ENCODE measurements at regions not wholly inside any gene's neighbourhood (a gene's known extent, or its start where the extent isn't known, plus 50 kb on each side); places are given as distances from the start of the nearest gene placed in this dataset.
"Not testable (repeated sequence)": the region's sequence is repeated elsewhere in the genome, so short reads cannot be mapped to it uniquely, and the experiment has no call there.

- DNase-seq = no peak
Measured at GRCh38 chr16:62391940-62392339, 355.7 kb upstream of the CDH8 start.

- DNase-seq = no peak
Measured at GRCh38 chr16:62391134-62391533, 354.9 kb upstream of the CDH8 start.

GRCh38 chr16:62390214-62390613 is 354.0 kb upstream of the CDH8 start:
- DNase-seq = no peak

DNA sequence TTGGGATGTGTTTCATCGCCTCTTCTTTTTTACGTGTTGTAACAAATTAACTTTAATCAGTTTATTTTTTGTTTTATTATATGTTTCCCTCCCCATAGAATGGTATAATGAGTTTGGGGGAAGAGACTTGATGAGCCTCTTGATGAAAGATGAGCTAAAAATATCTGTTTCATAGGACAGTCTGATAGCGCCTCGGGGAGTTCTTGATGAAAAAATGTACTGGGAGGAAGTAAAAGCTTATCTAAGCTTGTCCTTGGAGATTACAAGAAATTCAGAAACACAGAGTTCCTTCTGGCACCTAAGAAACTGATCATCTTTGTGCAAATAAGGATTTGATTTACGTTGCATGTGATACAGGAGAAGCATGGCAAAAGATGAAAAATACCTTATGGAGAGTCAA is 350.2 kb upstream of the CDH8 start:
- no peak for DNase-seq

DNA sequence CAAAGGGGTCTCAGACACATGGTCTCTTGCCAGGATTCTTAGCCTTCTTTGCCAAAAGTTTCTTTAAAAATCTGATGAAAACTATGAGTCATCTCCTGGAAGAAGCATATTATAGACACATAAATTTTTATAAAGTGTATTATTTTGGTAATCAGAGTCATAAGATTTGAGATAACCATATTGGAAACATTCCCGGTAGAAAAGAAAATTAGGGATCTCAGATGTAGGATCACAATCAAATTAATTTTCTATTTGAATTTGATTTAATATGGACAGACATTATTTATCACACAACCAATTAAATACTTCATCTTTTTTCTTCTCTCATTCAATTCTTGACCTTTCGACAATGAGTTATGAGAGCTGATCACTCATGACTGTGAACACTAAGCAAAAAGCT is 347.7 kb upstream of the CDH8 start:
- no peak for DNase-seq

- no peak for DNase-seq
Measured at GRCh38 chr16:62370445-62370844, 334.2 kb upstream of the CDH8 start.

DNA sequence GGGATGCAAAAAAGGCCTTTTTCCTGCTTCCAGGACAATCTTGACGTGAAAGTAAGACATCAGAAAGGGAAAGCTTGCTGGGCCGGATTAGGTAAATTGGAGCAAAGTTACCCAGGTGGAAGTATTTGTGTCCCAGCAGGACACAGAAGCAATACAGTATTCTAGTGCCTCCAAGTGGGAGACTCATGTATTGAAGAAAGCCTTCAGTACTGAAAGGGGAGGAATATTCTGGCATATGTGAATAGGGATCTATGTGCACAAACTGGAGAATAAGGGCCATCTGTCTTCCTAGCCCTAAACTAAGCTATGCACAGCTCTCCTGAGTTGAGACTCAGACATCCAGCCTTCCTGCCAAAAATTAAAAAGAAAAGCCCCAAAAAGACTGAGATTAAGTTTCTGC is 327.3 kb upstream of the CDH8 start:
- DNase-seq = no peak

DNA sequence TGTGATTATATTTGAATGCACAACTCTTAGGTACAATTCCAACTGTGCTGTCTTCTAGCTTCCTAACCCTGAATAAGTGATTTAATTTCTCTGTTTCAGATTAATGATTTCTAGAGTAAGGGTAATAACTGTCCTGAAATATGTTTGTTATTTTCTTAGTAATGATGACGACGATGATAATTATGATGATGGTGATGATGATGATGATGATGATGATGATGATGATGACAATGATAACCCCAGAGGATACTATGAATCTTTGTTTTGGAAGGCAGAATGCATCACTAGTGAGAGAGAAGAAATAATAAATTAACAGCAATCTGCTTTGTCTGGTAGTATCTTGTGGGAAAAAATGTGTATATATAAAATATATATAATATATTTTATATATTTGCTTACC is 317.1 kb upstream of the CDH8 start:
- no peak for DNase-seq

GRCh38 chr16:62342216-62342615 is 306.0 kb upstream of the CDH8 start:
- no peak for DNase-seq

GRCh38 chr16:62335356-62335755 is 299.1 kb upstream of the CDH8 start:
- no peak for DNase-seq

DNA sequence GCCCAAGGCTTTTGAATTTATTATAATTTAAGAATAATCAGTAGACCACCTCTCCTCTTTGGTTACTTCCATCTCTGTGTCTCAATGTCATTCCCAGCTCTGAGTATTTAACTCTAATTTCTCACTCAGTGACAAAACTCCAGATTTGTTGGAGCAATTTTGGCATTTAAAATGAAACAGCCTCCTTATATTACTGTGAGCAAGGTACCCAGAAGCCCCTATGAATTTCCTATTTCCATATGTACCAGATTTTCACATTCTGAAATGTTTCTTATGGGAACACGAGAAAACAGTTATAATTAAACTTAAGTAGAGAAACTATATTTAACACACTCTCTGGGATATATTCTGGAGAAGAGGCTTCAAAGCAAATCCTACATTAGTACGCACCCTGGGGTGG is 285.4 kb upstream of the CDH8 start:
- no peak for DNase-seq

- no peak for DNase-seq
Measured at GRCh38 chr16:62298600-62298999, 262.4 kb upstream of the CDH8 start.

GRCh38 chr16:62294213-62294972 is 258.2 kb upstream of the CDH8 start:
- DNase-seq = no peak

GRCh38 chr16:62288990-62289629 is 252.9 kb upstream of the CDH8 start:
- DNase-seq = no peak

DNA sequence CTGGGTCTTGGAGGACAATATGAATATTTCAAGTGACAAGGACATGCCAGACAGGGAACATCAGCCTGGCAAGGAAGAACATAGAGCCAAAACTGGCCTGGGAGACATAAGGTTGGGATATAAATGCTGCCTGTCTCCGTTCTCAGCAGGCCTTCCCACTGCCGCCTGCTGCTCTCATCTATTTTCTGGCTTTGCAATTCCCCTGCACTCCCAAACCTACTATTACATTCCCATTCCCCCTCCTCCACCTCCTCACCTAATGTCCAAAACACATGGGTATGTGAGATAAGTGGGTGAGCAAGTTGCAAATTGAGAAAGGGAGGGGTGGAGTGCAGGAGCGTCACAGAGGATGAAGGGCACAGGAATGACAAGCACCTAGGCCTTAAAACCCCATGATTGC is 244.3 kb upstream of the CDH8 start:
- no peak for DNase-seq

GRCh38 chr16:62277942-62278341 is 241.7 kb upstream of the CDH8 start:
- DNase-seq = no peak

- DNase-seq = no peak
Measured at GRCh38 chr16:62276637-62277036, 240.4 kb upstream of the CDH8 start.

DNA sequence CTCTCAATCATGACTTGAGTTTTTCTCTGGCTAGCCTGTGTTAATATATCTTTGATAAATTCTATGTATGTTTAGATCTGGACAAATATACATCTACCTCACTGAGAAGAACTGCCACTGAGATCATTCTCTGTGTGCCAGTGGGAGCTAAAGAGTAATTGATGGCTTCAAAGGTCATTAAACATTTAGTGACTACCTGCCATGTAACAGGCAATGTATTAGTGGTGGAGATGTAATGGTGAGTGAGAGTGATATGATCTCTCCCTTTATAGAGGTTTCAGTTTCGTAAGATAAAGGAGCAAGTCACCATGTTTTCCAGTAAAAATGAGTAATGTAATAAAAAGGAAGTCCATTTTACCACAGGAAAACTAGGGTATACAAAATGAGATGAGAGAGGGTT is 235.8 kb upstream of the CDH8 start:
- no peak for DNase-seq

DNA sequence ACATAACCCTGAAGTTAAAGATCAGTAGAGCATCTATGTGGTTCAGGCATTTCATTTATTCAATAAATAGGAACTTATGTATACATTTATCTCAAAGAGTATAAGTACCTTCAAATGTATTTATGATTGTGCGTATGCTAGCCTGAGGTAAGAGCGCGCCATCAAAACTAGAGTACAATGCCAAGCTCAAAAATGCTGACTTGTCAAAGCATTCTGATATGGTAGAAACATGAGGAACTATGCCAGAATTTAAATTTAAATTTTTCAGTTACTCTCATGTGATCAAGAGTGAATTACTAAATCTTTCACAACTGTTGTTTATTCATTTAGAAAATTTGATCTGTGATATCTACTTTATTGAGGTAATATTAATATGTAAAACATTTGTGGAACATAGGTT is 225.5 kb upstream of the CDH8 start:
- no peak for DNase-seq

DNA sequence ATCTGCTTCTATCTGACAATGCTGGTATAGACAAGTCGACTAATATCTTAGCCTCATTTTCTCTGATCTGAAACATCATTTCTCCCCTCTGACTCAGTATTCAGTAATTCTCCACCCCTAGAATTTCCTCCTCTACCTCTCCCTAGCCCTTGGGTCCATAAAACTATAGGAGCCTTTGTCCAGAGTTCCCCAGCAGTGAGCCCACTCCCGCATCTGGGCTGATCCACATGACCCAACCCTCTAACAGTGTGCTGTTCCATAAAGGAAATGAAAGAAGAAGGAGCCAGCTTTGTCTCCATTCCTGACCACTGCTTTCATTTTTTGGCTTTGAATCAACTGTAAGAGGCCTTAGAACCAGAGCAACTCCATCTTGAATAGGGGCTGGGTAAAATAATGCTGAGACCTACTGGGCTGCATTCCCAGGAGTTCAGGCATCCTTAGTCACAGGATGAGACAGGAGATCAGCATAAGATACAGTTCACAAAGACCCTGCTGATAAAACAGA is 222.7 kb upstream of the CDH8 start:
- DNase-seq = not testable (repeated sequence)

DNA sequence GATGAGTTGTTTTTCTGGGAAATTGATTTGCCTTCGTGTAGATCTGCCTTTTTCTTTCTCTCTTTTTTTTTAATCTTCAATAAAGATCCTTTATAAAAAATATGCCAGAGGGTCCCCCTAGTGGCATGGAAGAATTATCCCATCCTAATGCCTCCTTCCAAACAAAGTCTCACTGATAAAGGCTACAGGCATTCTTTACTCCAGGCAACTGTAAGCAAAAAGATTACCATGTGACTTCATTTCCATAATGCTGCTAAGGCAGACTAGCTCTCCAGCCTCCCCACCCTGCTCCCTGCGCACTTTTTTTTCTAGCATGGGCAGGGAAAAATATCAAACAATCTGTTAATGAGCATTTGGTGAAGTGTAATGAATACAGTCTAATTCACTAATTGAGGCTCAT is 220.2 kb upstream of the CDH8 start:
- DNase-seq = no peak

DNA sequence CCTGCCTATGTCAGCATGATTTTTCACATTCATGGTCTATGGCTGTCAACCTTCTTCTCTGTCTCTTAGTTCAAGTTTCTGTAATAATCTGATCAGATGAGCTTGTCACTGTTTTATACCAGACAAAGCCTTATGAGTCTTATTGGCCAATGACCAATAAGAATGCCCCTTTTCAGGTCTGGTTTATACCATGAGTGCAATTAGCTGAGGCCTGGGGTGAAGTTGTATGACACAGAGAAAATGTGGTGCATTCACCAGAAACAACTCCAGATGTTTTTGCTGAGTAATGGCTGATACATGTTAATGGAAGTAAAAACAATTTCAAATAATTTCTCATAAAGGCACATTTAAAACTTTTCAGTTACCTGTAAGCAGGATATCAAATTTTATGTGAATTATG is 218.6 kb upstream of the CDH8 start:
- no peak for DNase-seq

- DNase-seq = no peak
Measured at GRCh38 chr16:62254372-62254771, 218.1 kb upstream of the CDH8 start.

DNA sequence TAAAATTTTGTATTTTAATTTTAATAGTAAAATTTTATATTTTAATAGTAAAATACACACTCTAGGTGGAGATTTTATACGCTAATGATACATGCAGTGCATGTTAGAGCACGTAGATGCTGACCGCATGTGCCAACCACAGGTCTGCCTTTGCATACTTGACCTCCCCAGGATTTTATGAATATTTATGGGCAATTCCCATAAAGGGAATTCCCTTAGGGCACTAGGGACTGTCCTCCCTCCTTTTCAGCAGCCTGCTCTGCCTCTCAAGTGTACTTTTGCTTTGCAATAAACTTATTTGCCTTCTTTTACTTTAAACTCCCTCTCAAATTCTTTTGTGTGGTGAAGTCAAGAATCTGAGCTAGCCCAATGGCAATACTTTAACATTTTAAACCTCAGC is 217.7 kb upstream of the CDH8 start:
- DNase-seq = no peak

DNA sequence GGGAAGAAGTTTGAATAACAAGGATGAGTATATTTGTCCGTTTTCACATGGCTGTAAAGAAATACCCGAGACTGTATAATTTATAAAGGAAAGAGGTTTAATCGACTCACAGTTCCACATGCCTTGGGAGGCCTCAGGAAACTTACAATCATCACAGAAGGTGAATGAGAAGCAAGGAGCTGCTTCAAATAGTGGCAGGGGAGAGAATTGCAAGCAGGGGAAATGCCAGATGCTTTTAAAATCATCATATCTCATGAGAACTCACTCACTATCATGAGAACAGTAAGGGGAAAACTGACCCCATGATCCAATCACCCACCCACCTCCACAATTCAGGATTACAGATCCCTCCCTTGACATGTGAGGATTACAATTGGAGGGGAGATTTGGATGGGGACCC is 212.8 kb upstream of the CDH8 start:
- no peak for DNase-seq
